Glomerular endothelial cell (primary cell): ENCODE measurements at regions not wholly inside any gene's neighbourhood (a gene's known extent, or its start where the extent isn't known, plus 50 kb on each side); places are given as distances from the start of the nearest gene placed in this dataset.
"Not testable (repeated sequence)": the region's sequence is repeated elsewhere in the genome, so short reads cannot be mapped to it uniquely, and the experiment has no call there.

Source experiments
- DNase-seq: peaks from one replicate; pipeline ENCODE4 v3.0.0-alpha.2; 2011; ENCODE audit warnings: low read depth, low spot score; ENCODE audit errors: extremely low read depth

DNA sequence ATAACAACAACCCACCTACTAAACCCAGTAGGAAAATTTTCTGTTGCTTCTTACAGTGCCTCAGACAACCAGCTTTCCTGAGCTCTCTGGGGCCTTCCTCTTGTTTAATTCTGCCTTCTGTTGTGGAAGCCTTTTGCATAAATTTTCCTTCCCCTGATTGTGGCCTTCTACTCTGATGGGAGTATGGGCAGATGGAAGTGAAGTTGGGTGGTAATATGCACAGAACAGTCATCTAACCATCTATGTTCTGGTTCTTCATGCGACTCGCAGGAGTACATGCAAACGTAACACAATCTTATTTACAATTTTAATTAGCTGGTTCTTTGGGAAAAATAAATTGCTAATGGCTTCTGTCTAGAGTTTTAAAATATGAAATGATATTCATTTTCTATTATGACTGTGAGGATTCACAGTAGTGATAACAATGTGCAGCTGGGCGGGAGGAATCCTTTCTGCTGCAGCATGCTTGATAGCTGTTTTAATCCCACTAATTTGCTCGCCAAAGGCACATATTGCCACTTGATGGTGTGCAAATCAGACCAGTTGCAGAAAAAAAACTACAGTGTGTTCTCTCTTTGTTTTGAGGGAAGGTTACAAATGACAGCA, 311.5 kb upstream of the ROPN1 start:
- DNase-seq: no peak

- DNase-seq: no peak
Measured at GRCh38 chr3:124306665-124307064, 314.7 kb upstream of the ROPN1 start.

DNA sequence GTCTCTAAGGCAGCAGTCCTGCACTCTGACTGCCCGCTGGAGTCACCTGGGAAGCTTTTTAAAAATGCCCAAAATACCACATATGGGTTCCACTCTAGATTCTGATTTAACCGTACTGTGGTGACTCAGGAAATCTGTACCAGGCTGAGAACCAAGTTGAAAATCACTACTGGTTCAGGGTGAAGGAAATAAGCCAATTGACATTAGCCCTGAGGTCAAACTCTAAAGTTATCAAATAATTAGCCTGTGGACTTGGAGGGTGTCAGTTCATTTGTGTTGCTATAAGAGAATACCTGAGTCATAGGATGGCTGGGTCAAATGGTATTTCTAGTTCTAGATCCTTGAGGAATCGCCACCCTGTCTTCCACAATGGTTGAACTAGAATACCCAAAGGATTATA, 321.7 kb upstream of the ROPN1 start:
- DNase-seq: no peak

DNA sequence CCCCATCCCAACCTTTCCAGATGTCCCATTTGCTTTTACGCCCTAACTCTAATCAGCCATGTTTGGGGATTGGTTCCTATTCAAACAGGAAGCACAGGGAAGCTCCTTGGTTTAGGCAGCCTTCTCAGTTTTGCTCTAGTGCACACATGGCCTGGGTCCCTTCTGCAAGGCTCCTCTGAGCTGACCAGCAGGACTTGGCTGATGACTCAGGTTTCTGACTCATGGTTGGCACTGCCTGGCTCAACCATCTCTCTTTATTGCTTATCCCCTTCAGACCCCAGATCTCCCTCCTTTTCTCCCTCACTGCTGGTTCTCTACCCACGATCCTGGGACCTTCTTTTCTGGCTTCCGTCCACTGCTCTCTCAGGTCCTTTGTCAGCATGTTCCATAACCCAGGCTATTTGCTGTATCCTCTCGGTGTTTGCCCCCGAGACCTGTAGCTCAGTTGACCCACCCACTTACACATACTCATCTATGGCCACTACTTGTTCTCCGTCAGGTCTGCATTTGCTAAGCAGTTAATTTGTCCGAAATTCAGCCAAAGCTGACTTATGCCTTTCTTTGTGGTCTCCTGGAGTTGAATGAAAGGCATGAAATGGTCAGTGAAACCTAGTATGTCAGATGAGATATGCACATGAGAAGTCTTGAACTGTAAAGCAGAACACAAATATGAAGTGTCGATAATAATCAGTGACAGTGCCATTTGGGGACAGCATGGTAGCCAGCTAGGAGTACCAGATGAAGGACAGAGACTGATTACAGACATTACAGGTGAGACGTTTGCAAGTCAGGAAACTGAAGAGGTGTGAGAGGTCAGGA, 323.5 kb upstream of the ROPN1 start:
- DNase-seq: no peak

- DNase-seq: no peak
Measured at GRCh38 chr3:124316034-124316287, 324.0 kb upstream of the ROPN1 start.

DNA sequence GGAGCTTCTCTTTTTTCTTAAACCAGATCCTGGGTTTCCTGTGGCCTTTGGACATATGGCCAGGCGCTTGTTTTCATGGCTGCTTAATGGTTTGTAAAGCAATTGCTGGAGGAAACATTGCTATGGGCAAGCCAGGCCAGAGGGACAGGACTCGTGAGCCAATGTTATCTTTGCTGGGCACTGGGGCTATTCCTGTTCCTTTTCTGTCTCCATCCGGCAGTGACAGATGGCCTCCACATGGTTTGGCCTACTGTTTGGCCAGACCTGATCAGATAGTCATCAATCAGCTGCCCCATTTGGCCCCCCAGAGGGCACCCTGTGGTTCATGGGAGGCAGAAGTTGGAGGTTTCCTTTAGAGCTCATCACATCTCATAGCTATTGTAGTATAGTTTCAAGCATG, 326.1 kb upstream of the ROPN1 start:
- no peak for DNase-seq

GRCh38 chr3:124318656-124319055, 326.7 kb upstream of the ROPN1 start:
- DNase-seq: no peak

DNA sequence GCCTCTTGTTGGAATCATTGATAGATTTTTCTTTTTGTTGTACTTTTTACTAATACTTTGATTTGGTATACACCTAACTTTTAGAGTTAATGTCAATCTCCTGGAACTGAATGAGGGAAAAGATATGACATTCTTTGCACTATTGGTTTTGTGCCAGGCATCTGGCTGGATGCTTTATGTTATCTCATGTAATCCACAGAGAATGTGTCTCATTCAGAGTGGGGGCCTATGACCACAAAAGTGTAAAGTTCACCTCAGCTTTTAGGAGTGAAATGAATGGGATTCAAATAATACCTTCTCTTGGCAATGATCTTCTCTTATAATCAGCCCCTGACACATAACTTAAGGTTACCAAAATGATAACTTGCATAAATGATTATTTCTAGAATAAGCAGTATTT, 329.1 kb upstream of the ROPN1 start:
- DNase-seq: no peak

DNA sequence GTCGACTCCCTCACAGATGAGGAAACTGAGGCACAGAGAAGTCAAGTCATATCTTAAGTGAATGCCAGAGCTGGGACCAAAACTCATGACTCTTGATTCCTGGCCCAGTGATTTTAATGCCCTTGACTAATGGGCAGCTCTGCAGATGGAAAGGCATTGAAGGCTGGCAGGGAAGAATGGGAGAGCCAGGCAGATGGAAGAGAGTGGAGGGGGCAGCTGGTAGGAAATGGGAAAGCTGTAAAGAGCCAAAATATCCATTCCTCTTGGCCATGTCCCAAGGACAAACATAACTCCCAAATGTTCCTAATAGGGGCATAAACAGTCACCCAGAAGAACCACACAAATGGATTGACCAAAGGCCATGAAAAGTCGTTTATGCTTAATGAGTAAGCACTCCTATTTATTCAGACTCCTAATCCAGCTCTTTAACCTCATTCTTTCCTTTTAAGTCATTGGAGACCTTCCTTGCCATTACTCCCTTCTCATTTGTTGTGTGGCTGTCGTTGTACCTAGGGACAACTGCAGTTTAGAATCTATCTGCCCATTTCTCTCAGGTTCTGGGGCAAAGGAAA, 330.5 kb upstream of the ROPN1 start:
- no peak for DNase-seq

DNA sequence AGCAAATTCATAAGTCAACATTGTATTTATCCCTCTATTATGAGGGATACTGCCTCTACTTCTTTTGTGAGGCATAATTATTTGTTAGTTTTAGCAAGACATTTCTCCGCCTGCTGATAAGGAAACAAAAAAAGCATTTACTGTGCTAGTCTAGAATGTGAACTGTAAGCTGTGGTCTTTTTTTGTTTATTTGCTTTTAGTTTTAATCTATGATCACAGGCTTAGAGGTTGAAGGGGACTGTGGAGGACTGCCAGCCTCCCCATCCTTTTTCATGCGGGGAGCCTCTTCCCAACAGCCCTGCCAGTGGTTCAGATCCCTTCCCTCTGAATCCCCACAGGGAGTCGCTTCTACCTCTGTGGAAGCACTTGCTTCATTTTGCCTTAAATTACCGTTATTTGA, 331.0 kb upstream of the ROPN1 start:
- no peak for DNase-seq

DNA sequence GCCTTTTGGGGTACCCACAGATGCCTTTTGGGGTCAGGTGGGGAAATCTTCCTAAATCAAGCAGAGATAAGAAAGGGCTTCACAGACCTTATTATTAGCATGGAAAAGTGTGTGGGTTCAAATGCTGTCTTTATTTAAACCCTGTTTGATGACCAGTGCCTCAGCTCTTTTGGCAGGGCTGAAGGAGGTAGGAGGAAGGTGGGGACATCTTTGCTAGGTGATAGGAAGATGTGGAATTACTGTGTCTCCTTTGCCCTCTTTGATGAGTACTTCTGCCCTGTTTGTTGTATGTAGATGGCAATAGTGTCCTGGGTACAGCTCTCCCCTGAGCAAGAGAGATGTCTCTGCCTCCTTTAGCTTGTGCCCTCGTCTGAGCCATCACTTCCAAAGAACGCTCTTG, 333.3 kb upstream of the ROPN1 start:
- no peak for DNase-seq

- no peak for DNase-seq
Measured at GRCh38 chr3:124329723-124330122, 337.8 kb upstream of the ROPN1 start.

DNA sequence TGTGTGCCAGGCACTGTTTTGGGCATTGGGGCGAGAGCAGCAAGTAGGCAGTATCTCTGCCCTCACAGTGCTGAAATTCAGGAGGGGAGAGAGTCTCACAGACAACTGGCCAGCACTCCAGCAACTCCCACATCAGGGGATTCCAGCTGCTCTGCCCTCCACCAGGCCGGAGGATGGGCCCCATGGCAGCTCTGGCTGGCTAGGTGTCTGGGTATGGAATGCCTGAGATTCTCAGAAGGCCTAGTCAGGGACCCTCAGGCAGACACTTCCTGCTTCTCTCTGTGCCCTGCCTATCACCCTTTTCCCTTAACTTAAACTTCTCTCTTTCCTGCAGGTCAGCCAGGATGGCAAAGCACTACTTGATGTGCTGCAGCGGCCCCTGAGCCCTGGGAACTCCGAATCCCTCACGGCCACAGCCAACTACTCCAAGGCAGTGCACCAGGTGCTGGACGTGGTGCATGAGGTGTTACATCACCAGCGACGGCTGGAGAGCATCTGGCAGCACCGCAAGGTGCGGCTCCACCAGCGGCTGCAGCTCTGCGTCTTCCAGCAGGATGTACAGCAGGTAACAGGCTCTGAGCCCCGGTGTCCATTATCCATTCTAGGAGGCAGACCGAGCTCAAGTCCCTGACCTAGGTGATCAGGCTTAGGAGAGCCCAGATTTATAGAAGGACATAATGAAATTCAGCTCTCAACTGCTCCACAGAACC, 342.2 kb upstream of the ROPN1 start:
- no peak for DNase-seq

GRCh38 chr3:124336067-124336656, 344.2 kb upstream of the ROPN1 start:
- no peak for DNase-seq

DNA sequence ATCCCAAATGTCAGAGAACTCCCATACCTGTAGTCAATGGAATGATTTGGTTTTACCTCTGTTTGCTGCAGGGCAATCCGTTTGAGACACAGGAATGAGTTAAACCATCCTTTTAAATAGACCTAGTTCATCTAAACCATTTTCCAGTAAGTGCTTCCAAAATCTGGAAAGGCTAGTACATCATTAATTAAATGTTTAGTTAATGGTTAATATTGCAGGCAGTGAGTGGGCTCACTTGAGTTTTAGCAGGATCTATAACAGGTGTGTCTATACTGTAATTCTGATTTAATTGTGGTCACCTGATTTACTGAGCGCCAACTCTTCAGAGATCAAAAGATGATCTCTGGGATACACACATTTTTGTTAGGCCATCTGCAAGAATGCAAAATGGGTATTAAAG, 353.9 kb upstream of the ROPN1 start:
- no peak for DNase-seq

DNA sequence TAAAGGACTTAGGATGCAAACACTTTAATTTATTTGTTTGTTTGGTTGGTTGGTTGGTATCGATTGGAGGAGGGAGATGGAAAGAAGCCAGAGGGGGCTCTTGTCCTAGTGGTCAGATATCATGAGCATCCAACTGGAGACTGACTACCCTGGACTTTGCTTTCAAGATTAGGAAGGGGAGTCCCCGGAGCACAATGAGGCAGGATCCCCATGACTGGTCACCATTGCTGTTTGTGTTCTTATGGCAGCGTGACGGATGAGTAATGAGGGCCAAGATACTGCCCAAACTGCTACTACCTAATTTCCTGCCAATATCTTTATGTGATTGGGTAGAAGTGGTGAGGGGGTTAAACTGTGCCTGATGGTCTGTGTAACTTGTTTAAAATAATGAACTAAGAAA, 354.6 kb upstream of the ROPN1 start:
- no peak for DNase-seq

DNA sequence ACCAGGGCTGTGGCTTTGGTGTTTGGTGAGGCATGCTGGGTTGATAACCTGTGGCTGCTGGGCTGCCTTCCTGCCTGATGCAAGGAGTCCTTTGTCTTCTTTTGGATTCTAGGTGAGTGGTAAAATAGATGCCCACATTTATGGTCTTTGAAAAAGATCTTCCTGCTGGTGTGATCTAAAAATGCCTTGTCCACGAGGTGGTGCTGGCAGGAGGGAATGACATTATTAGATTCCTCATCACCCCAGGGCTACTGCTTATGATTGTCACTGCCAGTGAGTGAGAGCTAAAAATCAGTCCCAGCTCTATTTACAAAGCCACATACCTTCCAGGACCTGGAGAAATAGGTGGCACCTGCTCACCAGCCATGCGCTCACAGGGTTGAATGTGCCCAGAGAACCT, 355.5 kb upstream of the ROPN1 start:
- no peak for DNase-seq

GRCh38 chr3:124348555-124348954, 356.6 kb upstream of the ROPN1 start:
- DNase-seq: not testable (repeated sequence)

- peak; percentile 7 for DNase-seq
Measured at GRCh38 chr3:124351430-124352148, 359.7 kb upstream of the ROPN1 start.

- no peak for DNase-seq
Measured at GRCh38 chr3:124352149-124352539, 360.2 kb upstream of the ROPN1 start.

GRCh38 chr3:124353691-124354090, 361.8 kb upstream of the ROPN1 start:
- DNase-seq: no peak
